ENCODE measurements at regions not wholly inside any gene's neighbourhood (a gene's known extent, or its start where the extent isn't known, plus 50 kb on each side); places are given as distances from the start of the nearest gene placed in this dataset.

DNA sequence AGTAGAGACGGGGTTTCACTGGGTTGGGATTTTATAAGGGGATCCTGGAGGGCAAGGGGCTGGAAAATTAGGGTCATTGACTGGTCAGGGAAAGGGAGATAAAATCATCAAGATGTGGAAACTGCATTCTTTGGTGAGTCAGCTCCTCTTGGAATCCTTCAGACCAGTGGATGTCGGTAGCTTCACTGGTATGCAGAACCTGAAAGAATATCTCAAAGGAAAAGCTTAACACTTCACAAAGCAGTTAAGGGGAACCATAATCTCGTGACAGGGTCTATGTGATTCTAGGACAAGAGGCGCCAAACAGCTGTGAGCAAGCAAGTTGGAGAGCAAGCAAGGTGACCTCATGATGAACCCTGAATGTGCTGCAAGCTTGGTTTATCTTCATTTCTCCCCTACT lies 634.7 kb upstream of the AUTS2 start:
- no peak overlapping the region for H3K27ac Mint-ChIP-seq (ENCODE audit: unreplicated experiment)
- no peak for DNase-seq (ENCODE audit: low read depth, low spot score)
- peaks cover 5% of the 10 kb centered on the region for H3K9me3 Mint-ChIP-seq
- no peaks in the 10 kb centered on the region for H3K27me3 Mint-ChIP-seq (ENCODE audit: low read depth)
- TF ChIP-seq, protein P1, sequence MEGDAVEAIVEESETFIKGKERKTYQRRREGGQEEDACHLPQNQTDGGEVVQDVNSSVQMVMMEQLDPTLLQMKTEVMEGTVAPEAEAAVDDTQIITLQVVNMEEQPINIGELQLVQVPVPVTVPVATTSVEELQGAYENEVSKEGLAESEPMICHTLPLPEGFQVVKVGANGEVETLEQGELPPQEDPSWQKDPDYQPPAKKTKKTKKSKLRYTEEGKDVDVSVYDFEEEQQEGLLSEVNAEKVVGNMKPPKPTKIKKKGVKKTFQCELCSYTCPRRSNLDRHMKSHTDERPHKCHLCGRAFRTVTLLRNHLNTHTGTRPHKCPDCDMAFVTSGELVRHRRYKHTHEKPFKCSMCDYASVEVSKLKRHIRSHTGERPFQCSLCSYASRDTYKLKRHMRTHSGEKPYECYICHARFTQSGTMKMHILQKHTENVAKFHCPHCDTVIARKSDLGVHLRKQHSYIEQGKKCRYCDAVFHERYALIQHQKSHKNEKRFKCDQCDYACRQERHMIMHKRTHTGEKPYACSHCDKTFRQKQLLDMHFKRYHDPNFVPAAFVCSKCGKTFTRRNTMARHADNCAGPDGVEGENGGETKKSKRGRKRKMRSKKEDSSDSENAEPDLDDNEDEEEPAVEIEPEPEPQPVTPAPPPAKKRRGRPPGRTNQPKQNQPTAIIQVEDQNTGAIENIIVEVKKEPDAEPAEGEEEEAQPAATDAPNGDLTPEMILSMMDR (conservative IDR thresholded peaks at IDR 0.05) = no peak
- no peak overlapping the region for H3K4me3 Mint-ChIP-seq
- no peaks in the 10 kb centered on the region for H3K4me1 Mint-ChIP-seq
- no peaks in the 10 kb centered on the region for H3K36me3 Mint-ChIP-seq (ENCODE audit: low read depth)

DNA sequence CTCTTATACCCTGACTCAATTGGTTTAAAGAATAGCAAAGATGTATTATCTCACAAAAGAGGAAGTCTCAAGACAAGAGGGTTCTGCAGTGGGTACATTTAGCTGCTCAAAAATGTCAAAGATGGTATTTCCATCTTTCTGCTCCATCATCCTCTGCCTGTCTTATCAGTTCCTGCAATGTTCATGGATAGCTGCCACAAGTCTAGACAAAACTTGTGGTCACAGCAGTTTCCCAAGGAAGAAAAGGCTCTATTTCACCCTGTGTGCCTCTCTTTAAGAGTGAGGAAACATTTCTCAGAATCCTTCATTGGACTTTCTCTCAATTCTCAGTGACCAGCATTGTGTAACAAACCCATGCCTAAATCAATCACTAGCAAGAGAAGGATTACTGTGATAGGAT lies 634.2 kb upstream of the AUTS2 start:
- H3K9me3 Mint-ChIP-seq = peaks cover 7% of the 10 kb centered on the region
- H3K27me3 Mint-ChIP-seq (ENCODE audit: low read depth) = no peaks in the 10 kb centered on the region
- H3K27ac Mint-ChIP-seq (ENCODE audit: unreplicated experiment) = no peak overlapping the region
- H3K4me1 Mint-ChIP-seq = no peaks in the 10 kb centered on the region
- H3K4me3 Mint-ChIP-seq = no peak overlapping the region
- TF ChIP-seq, protein P1 (conservative IDR thresholded peaks at IDR 0.05) = no peak
- no peak for DNase-seq (ENCODE audit: low read depth, low spot score)
- no peaks in the 10 kb centered on the region for H3K36me3 Mint-ChIP-seq (ENCODE audit: low read depth)

DNA sequence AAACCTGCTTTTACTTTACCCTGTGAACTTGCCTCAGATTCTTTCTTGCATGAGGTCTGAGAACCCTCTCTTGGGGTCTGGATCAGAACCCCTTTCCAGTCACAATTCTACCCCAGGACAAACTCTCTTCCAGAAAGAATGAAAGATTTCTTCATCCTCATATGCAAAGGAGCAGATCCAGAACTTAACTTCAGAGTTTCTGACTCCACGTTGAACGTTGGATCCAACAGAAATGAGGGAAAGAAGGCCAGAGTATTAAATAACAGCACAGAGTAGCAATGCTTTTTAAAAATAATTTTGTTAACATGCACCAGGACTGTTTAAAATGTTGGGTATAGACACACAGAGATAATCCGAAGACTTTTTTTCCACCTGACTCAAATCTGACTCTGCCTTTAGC lies 632.9 kb upstream of the AUTS2 start:
- no peaks in the 10 kb centered on the region for H3K4me1 Mint-ChIP-seq
- no peaks in the 10 kb centered on the region for H3K27me3 Mint-ChIP-seq (ENCODE audit: low read depth)
- H3K9me3 Mint-ChIP-seq = peaks cover 7% of the 10 kb centered on the region
- H3K27ac Mint-ChIP-seq (ENCODE audit: unreplicated experiment) = no peak overlapping the region
- H3K4me3 Mint-ChIP-seq = no peak overlapping the region
- TF ChIP-seq, protein P1 (conservative IDR thresholded peaks at IDR 0.05) = no peak
- H3K36me3 Mint-ChIP-seq (ENCODE audit: low read depth) = no peaks in the 10 kb centered on the region
- no peak for DNase-seq (ENCODE audit: low read depth, low spot score)

DNA sequence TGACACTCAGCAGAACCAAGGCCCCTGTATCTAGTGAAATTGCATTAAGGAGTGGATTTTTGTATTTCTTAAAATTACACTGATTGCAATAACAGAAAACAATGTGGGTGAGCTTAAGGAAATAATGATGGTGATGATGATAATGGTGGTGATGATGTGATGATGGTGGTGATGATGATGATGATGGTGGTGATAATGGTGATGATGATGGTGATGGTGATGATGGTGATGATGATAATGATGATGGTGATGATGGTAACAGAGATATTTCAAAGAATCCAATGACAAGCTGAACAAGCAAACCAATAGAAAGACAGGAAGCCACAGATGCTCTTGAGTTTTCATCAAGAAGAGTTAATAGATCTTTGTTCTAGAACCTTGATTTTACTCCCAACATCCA lies 630.7 kb upstream of the AUTS2 start:
- Mint-ChIP-seq H3K4me1 (no peaks in the 10 kb centered on the region), H3K4me3 (no peak overlapping the region)

DNA sequence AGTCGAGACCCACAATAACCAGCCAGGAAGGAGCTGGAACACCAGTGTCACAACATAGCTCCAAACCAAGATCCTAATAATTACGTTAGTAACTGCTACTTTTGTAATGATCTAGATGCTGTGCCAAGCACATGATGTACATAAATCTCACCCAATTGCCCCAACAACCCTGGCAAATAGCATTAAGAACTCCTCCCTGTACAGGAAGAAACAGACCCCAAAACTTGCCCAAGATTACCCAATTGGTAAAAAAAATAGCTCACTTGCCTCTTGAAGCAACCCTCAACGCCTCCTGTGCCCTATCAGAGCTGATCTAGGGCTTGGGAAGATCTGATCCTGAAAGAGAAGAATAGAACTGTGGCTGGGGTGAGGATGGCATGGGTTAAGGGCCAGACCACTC lies 628.7 kb upstream of the AUTS2 start:
- TF ChIP-seq, protein P1 (conservative IDR thresholded peaks at IDR 0.05) = no peak
- DNase-seq (ENCODE audit: low read depth, low spot score) = no peak
- H3K27ac Mint-ChIP-seq (ENCODE audit: unreplicated experiment) = no peak overlapping the region
- H3K9me3 Mint-ChIP-seq = peaks cover 7% of the 10 kb centered on the region
- no peak overlapping the region for H3K4me3 Mint-ChIP-seq
- H3K27me3 Mint-ChIP-seq (ENCODE audit: low read depth) = peaks cover 11% of the 10 kb centered on the region
- no peaks in the 10 kb centered on the region for H3K36me3 Mint-ChIP-seq (ENCODE audit: low read depth)
- H3K4me1 Mint-ChIP-seq = no peaks in the 10 kb centered on the region

More for the DNA sequence above, 630.7 kb upstream of the AUTS2 start:
- Mint-ChIP-seq H3K36me3 (ENCODE audit: low read depth) (no peaks in the 10 kb centered on the region), H3K27me3 (ENCODE audit: low read depth) (peaks cover 2% of the 10 kb centered on the region), H3K9me3 (peaks cover 7% of the 10 kb centered on the region), H3K27ac (ENCODE audit: unreplicated experiment) (no peak overlapping the region)
- DNase-seq (ENCODE audit: low read depth, low spot score) = no peak
- TF ChIP-seq, protein P1 (conservative IDR thresholded peaks at IDR 0.05) = no peak
